ENCODE measurements at regions not wholly inside any gene's neighbourhood (a gene's known extent, or its start where the extent isn't known, plus 50 kb on each side); places are given as distances from the start of the nearest gene placed in this dataset.
A peak's percentile ranks its signal among the peaks of the same experiment; 100 is the strongest.

DNA sequence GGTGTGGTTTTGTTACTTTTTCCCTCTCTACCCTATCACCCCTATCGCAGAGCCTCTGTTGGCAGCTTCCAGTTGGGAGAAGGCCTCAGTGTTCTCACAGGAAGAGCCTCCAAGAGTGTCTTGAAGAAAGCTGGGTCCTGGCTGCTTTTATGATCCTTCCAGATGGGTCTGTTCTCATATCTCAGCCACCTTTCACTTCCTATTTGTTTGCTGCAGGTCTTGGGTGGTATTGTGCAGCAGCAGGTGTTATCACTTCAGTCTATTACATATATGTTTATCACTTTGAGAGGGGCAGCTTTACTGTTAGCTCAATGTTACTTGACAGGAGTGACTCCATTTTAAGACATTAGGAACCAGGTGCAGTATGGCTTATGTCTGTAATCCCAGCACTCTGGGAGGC is 59.2 kb upstream of the GDNF start:
- no peaks in the 10 kb centered on the region for H3K27me3 ChIP-seq
- no peak overlapping the region for H3K4me3 ChIP-seq (ENCODE audit: low read depth, low read length)
- TF ChIP-seq, protein P1, sequence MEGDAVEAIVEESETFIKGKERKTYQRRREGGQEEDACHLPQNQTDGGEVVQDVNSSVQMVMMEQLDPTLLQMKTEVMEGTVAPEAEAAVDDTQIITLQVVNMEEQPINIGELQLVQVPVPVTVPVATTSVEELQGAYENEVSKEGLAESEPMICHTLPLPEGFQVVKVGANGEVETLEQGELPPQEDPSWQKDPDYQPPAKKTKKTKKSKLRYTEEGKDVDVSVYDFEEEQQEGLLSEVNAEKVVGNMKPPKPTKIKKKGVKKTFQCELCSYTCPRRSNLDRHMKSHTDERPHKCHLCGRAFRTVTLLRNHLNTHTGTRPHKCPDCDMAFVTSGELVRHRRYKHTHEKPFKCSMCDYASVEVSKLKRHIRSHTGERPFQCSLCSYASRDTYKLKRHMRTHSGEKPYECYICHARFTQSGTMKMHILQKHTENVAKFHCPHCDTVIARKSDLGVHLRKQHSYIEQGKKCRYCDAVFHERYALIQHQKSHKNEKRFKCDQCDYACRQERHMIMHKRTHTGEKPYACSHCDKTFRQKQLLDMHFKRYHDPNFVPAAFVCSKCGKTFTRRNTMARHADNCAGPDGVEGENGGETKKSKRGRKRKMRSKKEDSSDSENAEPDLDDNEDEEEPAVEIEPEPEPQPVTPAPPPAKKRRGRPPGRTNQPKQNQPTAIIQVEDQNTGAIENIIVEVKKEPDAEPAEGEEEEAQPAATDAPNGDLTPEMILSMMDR (IDR thresholded peaks at IDR 0.05; ENCODE audit: low read depth, low read length) = no peak
- DNase-seq = no peak
- no peaks in the 10 kb centered on the region for H3K36me3 ChIP-seq
- H3K4me1 ChIP-seq = no peaks in the 10 kb centered on the region
- H3K9me3 ChIP-seq = no peaks in the 10 kb centered on the region

DNA sequence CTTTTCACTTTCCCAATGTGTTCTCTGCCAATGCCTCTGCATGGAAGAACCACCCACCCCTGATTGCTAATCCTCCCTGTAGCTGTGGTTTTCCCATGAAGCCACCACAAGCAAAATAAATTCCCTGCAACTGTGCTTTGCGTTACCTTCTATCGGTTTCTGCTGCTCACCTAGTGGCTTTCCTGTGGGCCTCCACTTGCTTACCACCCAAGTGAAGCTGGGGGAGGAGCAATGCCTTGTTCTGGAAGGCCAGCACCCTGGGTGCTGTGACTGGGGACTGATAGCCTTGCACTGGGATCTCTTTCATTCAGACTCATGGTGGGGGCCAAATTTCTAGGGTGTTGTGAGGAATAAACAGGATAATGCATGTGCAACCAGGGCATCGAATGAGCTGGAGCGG is 56.3 kb upstream of the GDNF start:
- no peak for DNase-seq
- Histone ChIP-seq H3K36me3 (no peaks in the 10 kb centered on the region), H3K9me3 (no peaks in the 10 kb centered on the region), H3K4me1 (no peaks in the 10 kb centered on the region), H3K27me3 (no peaks in the 10 kb centered on the region), H3K4me3 (ENCODE audit: low read depth, low read length) (no peak overlapping the region)
- TF ChIP-seq, protein P1 (IDR thresholded peaks at IDR 0.05; ENCODE audit: low read depth, low read length) = no peak

DNA sequence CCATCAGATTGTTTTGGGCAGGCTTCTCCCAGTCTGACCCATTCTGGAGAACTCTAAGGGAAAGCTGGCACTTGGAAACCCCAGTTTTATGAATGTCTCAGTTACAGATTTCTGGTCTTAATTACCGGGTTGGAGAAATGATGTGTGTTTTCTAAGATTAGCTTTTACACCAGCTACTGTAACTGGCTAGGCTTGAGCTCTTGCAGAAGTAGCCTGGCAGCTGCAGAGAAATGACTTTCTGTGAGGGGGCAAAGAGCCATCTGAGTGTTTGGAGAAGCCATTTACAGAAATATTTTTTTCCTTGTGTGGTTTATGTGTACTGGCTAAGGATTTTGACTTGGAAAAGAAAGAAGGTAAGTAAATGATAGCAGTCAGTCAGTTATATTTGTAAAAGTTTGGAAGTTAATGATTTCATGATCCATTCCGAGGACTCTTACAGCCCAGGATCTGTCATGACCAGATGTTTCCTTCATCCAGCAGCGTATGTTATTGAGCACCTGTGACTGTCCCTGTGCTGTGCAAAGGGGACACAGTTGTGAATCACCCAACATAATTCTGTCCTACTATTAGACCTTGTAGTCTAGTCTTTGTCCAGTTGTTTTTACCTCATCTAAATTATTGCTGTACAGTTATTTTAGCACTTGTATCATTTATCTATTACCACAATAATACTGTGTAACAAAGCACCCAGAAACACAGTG is 53.7 kb upstream of the GDNF start:
- H3K36me3 ChIP-seq = no peaks in the 10 kb centered on the region
- no peaks in the 10 kb centered on the region for H3K9me3 ChIP-seq
- no peak for DNase-seq
- no peak overlapping the region for H3K4me3 ChIP-seq (ENCODE audit: low read depth, low read length)
- TF ChIP-seq, protein P1 (IDR thresholded peaks at IDR 0.05; ENCODE audit: low read depth, low read length) = no peak
- H3K4me1 ChIP-seq = no peaks in the 10 kb centered on the region
- no peaks in the 10 kb centered on the region for H3K27me3 ChIP-seq

DNA sequence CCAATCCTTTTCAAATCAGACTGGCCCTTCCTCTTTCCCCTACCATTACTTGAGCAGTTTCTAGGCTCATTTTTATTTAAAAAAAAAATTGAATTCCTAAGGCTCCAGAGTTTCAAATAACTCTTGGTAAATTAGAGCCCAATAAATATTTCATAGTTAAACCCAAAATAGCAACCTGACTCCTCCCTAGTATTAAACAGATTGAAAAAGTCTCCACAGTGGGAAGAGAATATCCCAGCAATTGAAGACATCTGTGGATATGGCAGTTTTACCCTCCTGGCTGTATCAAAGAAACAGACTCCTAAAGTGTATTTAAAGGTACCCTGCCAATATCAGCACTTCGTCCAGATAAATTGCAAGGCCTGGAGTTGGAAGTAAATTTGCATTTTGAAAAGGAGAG is 52.7 kb upstream of the GDNF start:
- H3K27me3 ChIP-seq = no peaks in the 10 kb centered on the region
- no peak overlapping the region for H3K4me3 ChIP-seq (ENCODE audit: low read depth, low read length)
- no peak for DNase-seq
- no peaks in the 10 kb centered on the region for H3K9me3 ChIP-seq
- no peaks in the 10 kb centered on the region for H3K4me1 ChIP-seq
- no peaks in the 10 kb centered on the region for H3K36me3 ChIP-seq
- TF ChIP-seq, protein P1 (IDR thresholded peaks at IDR 0.05; ENCODE audit: low read depth, low read length) = no peak

DNA sequence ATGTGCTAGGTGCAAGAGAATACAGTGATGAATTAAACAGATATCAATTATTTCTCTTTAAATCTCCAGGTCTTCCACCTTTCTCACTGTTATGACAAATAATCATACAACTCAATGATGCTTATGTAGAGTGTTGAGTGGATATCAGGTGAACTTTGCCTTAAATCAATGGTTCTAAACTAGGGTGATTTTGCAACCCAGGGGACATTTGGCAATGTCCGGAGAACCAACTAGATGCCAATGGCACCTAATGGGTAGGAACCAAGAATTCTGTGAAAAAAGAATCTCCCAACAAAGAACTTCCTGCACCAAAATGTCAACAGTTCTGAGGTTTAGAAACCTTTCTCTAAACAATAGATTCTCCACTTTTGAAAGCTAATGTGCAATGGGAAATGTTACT is 52.0 kb upstream of the GDNF start:
- H3K4me1 ChIP-seq = no peaks in the 10 kb centered on the region; the same call in 1 of the 2 replicates
- no peaks in the 10 kb centered on the region for H3K36me3 ChIP-seq
- DNase-seq = no peak
- TF ChIP-seq, protein P1 (IDR thresholded peaks at IDR 0.05; ENCODE audit: low read depth, low read length) = no peak
- no peaks in the 10 kb centered on the region for H3K9me3 ChIP-seq
- no peak overlapping the region for H3K4me3 ChIP-seq (ENCODE audit: low read depth, low read length)
- no peaks in the 10 kb centered on the region for H3K27me3 ChIP-seq

DNA sequence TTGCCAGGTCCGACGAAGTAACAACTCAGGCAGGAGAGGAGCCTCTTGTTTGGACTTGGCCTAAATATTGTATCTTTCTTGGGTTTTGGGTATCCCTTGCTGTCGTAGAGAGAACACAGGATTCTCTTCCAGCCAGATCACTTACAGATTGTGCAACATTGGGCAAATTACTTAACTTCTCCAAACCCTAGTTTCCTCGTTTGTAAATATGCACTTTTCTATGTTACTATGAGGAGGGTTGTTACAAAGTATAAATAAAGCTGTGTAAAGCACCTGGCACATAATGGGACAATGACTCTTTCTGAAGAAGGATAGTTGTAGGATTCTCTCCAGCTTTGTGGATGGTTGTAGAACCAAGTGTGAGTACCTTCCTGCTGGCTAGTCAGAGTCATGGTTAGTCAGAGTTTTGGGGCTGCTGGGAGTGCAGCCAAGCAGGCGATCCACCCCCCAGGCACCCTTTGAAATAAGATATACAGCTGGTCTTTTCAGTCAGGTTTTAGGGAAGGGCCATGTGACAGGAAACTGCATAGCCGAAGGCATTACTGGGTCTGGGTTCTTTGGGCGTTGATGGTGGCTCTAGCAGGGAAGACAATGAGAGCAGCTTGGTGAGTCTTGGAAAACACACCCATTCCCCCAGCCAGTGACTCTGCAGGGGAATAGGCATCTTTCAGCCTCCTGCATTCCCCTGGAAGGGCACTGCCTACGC is 49.9 kb upstream of the GDNF start:
- DNase-seq = peak; percentile 14
- H3K4me1 ChIP-seq = peaks cover 11% of the 10 kb centered on the region

More for the DNA sequence above, 49.9 kb upstream of the GDNF start:
- TF ChIP-seq, protein P1 (IDR thresholded peaks at IDR 0.05; ENCODE audit: low read depth, low read length) = no peak
- Histone ChIP-seq H3K9me3 (no peaks in the 10 kb centered on the region; the same call in 1 of the 2 replicates), H3K27me3 (no peaks in the 10 kb centered on the region), H3K4me3 (ENCODE audit: low read depth, low read length) (no peak overlapping the region), H3K36me3 (no peaks in the 10 kb centered on the region)
